ENCODE measurements at regions not wholly inside any gene's neighbourhood (a gene's known extent, or its start where the extent isn't known, plus 50 kb on each side); places are given as distances from the start of the nearest gene placed in this dataset.

- TF ChIP-seq CTCF (IDR thresholded peaks at IDR 0.05) (peak in 1 of 6 experiments; percentile 46), POLR2A (IDR thresholded peaks at IDR 0.05) (no peak)
Measured at GRCh38 chr15:91522605-91523332, 330.7 kb upstream of the SLCO3A1 start.
